Astrocyte of the hippocampus (primary cell): ENCODE measurements at regions not wholly inside any gene's neighbourhood (a gene's known extent, or its start where the extent isn't known, plus 50 kb on each side); places are given as distances from the start of the nearest gene placed in this dataset.
"Not testable (repeated sequence)": the region's sequence is repeated elsewhere in the genome, so short reads cannot be mapped to it uniquely, and the experiment has no call there.

Experiments
- DNase-seq: peaks from one replicate; pipeline ENCODE4 v3.0.0; 2011; ENCODE audit warnings: low read depth, low spot score

- DNase-seq, result not testable (repeated sequence)
These were observed 294.9 kb upstream of the DIO3 start for GRCh38 chr14:101266441-101266840.

- no peak for DNase-seq
These were observed 288.2 kb upstream of the DIO3 start for GRCh38 chr14:101273091-101273490.

DNA sequence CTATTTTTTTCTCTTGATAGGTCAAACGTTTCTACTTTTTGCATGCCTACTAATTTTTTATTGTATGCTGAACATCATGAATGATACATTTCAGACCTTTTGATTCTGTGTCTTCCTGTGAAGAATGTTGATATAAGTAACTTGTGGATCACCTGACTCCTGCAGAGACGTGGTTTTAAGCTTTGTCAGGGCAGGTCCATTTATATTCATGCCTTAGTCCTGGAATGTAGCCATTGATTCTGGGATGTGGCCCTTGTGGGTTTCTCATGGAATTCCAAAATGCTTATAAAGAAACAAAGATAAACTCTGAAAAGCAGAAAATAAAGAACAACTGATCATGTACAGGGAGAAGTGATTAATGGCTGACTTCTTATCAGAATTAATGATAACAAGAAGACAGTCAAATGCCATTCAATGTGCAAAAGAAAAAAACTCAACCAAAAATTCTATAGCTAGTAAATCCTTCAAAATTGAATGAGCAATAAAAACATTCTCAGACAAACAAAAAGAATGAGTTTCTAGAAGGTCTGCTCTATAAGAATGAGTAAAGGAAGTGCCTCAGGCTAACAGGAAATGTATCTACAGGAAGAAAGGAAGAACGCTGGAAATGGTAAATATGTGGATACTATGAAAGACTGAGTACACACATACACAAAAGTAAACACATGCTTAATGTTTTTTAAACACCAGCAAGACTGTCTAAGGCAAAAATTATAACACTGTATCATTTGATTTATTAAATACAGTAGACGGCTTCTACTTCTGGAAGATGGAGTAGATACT is 284.8 kb upstream of the DIO3 start:
- DNase-seq, result peak; percentile 78

GRCh38 chr14:101282418-101282817 is 278.9 kb upstream of the DIO3 start:
- no peak for DNase-seq

DNA sequence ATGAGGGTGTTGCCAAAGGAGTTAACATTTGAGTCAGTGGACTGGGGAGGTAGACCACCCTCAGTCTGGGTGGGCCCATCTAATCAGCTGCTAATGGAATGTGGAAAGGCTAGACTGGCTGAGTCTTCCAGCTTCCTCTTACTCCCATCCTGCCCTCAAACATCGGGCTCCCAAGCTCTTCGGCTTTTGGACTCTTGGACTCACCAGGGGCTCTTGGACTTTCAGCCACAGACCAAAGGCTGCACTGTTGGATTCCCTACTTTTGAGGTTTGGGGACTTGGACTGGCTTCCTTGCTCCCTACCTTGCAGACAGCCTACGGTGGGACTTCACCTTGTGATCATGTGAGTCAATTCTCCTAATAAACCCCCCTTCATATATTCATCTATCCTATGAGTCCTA is 276.6 kb upstream of the DIO3 start:
- no peak for DNase-seq

DNA sequence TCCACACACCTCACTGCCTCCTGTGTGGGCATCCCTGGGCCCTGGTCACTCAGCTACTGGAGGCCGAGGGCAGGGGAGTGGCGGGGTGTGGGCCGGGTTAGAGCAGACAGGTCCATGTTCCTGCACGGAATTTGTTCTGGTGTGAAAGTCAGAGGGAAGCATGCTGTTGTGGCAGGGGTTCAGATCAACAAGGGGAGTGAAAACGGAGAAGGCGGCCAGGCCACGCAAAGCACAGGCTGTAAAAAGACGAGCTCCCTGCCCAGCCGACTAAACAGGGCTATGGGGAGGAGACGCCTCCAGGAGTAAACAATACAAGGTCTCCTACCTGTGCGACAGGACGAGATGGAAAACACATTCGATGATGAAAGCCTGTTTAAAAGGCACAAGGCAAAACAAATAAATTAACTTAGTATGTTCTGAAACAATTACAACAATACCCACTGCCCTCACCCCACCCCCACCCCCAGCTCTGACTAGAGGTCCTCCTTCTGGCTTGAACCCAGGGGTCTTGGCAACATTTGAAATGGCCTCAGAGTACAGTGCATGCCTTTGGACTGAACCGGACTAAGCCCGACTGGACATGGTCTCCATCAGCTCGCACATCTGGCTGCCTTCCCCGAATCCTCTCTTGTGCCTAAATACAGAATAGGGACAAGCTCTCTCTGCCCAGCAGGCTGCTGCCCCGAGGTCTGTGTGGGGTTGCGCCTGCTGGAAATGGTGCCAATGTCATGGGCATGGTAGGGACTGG is 274.9 kb upstream of the DIO3 start:
- no peak for DNase-seq

DNA sequence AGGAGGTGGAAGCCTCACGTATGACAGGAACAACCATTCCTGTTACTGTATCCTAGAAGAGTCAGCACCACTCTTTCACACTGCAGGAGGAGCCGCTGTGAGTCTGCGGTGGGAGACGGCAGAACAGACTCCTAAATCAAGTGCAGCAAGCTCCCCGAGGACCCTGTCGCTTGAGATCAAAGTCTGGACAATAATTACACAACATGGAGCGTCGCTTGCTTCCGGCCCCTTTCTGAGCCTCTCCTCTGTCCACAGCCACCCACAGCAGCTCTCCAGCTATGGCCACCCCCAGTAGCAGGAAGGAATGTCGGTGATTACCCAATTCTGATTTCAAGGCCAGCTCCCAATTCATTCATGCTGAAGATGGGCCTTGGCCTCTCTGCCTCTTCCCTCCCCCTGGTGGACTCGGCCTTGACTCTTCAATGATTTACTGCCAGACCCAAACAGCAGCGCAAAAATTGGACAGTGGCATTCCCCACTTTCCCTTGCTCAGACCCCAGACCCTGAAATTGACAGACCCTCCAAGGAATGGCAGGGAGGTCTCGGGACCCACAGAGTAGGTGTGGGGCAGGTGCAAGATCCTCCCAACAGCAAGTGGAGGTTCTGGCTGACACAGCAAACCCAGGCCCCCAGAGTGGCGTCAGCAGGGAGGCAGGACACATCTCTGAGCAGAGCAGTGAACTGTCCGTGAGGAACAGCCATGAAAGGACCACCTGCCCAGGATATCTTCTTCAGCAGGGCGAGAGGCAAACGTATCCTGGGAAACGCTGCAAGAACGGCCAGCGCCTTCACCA is 272.7 kb upstream of the DIO3 start:
- DNase-seq, result no peak

DNA sequence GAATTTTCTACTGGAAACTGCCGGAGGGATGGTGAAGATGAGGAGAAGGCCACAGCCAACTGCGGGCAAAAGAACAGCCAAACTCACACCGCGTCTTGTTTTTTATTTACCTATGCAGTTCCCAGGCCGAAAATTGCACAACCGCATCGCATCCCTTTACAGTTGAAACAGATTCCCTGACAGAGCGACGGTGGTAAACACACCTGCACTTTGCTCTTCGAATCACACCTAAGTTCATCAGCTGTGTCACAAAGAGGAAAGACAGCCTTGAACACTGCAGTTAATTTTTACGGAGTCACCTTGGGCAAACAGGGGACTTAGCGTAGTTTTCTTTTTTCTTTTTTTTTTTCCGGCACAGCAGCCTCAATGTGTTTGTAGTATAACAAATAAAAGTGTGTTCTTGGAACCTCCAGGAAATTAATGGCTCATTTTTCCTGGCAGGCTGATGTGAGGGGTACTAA is 272.0 kb upstream of the DIO3 start:
- DNase-seq, result no peak

- DNase-seq, result no peak
These were observed 271.4 kb upstream of the DIO3 start for GRCh38 chr14:101289911-101290310.

DNA sequence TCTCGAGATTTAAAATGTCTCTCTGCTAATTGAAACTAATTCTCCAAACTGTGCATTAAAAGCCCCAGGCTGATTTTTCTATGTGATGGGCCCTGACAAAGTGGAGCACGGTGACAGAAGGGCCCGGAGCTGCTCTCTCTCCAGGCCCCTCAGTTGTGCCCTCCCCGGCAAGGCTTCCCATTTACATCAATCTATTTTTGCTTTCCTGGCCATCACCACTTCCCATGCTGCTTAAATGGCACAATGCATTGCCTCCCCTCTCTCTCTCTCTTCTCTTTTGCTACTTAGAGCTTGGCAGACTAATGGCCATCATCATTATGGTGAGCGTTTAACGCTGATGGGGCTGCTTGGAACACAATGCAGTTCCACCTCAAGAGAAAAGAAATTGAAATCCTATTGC is 270.7 kb upstream of the DIO3 start:
- DNase-seq, result no peak

- DNase-seq, result no peak
These were observed 269.9 kb upstream of the DIO3 start for GRCh38 chr14:101291390-101291789.

- no peak for DNase-seq
These were observed 268.8 kb upstream of the DIO3 start for GRCh38 chr14:101292448-101292847.

- peak; percentile 36 for DNase-seq
These were observed 267.7 kb upstream of the DIO3 start for GRCh38 chr14:101293605-101294004.

DNA sequence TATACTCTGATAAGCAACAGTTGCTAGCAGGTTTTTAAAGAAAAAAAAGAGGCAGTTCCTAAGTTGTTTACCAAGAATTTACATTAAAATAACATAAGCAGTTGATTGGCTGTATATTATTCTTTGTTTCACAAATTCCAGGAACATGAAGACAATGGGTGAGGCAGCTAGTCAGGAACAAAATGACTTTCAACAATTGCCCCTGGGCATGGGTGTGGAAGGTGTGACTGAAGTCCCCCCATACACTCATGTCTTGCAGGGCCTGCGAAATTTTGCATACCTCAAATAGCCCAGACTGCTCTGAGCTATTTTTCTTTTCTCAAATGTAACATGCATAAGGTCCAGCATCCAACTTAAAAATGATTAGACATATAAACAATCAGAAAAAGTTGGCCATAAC is 267.2 kb upstream of the DIO3 start:
- no peak for DNase-seq

DNA sequence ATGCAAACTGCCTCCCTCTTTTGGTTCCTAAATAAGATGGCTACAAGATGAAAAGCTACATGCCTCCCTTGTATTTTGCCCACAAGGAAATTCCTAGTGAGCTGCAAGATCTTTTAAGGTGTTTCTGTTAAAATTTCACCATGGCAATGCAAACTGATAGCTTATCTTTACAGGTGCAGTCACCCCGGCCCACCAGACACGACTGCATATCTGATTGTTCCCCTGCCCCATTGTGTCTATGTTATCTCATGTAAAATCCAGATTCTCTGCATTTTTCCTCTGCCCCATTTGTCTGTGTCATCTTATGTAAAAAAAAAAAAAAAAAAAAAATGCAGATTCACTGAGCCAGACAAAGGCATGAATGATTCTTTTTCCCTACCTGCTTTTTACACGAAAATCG is 261.5 kb upstream of the DIO3 start:
- not testable (repeated sequence) for DNase-seq

- DNase-seq, result no peak
These were observed 260.3 kb upstream of the DIO3 start for GRCh38 chr14:101301011-101301410.

DNA sequence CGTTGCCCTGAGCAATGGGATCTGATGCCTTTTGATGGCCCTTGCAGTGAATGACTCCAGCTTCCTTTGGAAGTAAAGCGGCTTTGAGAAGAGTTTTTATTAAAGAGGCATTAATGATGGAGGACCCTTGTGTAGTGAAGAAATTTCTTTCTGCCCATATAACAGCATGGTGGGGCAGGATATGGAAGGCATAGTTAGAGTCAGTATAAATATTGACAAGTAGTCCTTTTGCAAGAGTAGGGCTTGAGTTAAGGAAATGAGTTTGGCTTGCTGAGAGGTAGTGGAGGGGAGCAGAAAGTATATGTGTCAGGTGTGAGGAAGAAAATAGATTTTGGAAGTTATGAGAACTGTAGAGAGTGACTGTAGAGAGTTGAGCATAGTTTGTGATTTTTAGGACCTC is 254.1 kb upstream of the DIO3 start:
- DNase-seq, result not testable (repeated sequence)

DNA sequence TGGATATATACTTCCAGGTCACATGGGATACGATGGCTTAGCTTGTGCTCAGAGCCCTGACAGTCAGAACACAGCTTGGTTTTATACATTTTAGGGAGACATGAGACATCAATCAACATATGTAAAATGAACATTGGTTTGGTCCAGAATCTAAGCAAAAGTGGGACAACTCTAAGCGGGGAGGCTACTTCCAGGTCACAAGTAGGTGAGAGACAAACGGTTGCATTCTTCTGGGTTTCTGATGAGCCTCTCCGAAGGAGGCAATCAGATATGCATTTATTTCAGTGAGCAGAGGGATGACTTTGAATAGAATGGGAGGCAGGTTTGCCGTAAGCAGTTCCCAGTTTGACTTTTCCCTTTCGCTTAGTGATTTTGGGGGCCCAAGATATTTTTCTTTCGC is 250.1 kb upstream of the DIO3 start:
- not testable (repeated sequence) for DNase-seq

DNA sequence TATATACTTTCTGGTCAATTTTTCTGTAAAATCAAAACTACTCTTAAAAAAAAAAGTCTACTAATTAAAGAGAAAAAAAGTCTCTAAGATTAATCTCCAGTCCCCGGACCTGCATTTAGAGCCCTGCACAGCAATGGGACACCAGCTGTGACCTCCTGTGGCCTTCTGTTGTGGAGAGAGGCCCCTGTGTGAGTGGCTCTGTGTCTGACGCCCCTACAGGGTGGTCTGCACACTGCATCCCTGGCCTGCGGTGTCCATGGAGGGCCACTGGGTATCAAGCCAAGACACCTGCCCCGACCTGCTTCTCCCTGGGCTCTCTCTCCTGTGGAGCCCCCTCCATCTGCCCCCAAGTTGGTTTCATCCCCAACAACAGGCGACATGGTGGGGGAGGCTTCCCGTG is 248.0 kb upstream of the DIO3 start:
- DNase-seq, result no peak

- no peak for DNase-seq
These were observed 245.4 kb upstream of the DIO3 start for GRCh38 chr14:101315802-101316296.

DNA sequence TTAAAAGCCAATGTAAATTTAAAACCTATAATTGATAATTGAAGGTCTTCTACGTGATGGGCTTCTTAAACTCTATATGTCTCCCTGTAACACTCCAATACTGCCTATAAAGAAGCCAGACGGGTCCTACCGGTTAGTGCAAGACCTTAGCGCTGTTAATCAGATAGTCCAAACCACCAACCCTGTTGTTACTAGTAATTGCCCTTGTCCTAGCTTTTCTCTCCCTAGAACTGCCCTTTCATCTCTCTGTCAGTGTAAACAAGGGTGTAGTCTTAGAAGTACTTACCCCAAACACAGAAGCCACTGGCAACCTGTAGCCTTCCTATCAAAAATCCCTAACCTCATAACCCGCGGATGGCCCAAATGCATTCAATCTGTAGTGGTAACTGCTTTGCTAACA is 243.0 kb upstream of the DIO3 start:
- no peak for DNase-seq

DNA sequence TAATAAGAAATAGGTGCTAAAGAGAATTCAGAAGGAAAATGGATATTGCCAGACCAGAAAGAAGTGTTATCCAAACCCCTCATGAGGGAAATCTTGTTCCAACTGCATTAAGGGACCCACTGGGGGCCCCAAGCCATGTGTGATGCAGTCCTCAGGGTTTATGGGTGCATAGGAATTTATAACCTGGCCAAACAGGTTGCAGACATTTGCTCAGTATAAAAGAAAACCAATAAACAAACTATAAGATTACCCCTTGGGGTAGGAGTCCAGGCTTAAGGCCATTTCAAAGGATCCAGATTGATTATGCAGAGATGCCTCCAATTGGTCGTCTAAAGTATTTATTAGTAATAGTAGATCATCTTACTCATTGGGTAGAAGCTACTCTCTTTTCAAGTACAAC is 240.9 kb upstream of the DIO3 start:
- DNase-seq, result no peak
